ENCODE measurements at regions not wholly inside any gene's neighbourhood (a gene's known extent, or its start where the extent isn't known, plus 50 kb on each side); places are given as distances from the start of the nearest gene placed in this dataset.
"Not testable (repeated sequence)": the region's sequence is repeated elsewhere in the genome, so short reads cannot be mapped to it uniquely, and the experiment has no call there.

- DNase-seq = no peak
These were observed 68.6 kb upstream of the MRTFB start for GRCh38 chr16:14002416-14002990.

DNA sequence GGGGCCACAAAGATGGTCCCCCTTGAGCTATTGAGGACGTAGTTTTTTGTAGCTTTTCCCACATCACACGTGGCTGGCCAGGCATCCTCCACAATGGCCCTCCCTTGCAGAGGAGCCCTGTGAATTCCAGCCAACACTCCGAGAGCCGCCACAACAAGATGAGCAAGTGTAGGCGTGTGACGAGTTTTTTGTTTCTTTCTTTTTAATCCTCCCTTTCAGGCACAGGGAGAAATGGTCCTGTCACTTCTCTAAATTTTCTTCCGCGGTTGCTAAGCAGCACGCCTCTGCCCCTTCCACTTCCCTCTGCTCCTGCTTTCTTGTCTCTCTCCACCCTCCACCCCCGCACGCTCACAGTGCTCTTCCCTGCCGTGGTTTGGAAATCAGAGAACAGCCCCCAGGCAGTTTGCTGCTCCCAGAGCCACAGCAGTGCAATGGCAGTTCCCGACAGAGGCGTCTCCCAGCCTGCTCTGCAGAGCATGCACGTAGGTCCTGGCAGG is 68.0 kb upstream of the MRTFB start:
- peak in 1 of 2 donors; percentile 4 for DNase-seq

- DNase-seq = no peak
These were observed 66.9 kb upstream of the MRTFB start for GRCh38 chr16:14004031-14004728.

DNA sequence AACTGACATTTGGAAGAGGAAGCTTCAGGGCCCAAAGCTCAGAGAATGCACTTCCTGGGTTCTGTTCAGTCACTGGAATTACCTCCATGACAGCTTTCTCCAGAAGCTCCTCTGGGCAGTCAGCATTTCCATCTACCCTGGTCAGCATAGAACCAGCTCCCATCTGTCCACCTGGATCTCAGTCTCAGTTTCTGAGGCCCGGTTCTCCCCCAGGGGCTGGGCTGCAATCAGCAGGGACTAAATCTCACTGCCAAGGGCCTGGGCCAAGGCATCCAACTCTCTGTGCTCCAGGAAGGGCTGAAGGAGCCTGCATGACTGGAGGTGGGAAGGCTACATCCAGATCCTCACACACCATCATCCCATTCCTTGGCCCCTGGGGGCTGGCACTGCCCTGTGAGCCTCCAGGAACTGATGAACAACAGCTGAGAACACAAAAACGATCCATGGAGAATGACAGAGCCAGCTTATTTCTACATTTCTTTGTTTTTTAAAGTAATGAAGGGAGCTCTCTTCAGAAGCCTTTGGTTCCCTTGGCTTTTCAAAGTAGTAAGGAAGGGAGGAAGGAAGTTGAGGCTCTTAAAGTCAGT is 66.3 kb upstream of the MRTFB start:
- no peak for DNase-seq

GRCh38 chr16:14005335-14005734 is 65.8 kb upstream of the MRTFB start:
- no peak for DNase-seq

GRCh38 chr16:14007450-14007849 is 63.7 kb upstream of the MRTFB start:
- no peak for DNase-seq

- DNase-seq = no peak
These were observed 60.1 kb upstream of the MRTFB start for GRCh38 chr16:14011001-14011400.

GRCh38 chr16:14011846-14012245 is 59.3 kb upstream of the MRTFB start:
- no peak for DNase-seq

DNA sequence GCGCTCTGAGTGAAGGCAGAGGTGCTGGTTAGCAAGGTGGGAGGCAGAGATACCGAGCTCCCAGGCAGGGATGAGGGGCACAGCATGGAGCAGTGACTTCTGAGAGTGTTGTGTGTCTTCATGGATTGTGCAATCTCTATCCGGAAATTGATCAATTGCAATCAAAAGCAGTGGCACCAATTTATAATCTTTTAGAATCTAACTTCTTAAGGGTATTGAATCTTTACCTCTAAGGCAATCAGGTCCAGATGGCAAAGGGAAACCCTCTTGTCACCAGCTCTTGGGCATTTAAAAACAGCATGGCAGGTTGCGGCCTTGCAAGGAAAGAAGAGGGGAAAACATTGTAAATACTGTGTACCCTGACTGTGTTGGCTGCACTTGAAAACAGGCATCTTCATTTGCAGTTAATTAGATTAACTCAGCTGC is 58.0 kb upstream of the MRTFB start:
- no peak for DNase-seq

DNA sequence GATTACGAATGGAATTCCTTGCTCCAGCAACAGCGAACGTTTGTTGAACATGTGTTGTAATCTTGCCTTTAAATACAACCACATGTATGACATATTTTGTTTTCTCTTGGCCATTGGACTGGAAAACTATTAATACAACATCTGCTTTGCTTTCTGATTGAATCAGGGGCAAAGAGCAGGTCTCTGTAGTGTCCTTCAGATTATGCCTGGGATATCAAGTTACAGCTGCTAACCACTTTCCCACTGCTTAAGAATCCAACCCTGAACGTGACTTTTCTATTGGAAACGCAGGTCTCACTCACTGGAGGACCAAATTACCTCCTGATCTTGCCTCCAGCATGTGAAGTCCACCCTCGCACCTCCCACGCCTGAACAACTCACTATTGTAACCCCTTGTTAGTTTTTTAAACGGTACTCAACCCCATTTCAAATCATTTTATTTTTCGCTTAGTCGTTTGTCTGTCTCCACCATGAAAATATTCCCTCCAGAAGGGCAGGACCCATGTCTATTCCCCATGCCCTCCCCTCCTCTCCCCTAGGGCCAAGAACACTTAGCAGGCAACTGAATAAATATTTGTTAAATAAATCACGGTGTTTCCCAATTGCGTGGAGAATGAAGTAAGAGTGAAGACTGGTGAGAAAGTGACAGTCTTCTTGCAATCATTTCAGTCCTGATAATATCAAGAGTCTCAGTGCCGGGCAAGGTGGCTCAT is 57.4 kb upstream of the MRTFB start:
- no peak for DNase-seq

- DNase-seq = no peak
These were observed 56.9 kb upstream of the MRTFB start for GRCh38 chr16:14014284-14014625.

GRCh38 chr16:14015033-14015432 is 56.1 kb upstream of the MRTFB start:
- DNase-seq = no peak

DNA sequence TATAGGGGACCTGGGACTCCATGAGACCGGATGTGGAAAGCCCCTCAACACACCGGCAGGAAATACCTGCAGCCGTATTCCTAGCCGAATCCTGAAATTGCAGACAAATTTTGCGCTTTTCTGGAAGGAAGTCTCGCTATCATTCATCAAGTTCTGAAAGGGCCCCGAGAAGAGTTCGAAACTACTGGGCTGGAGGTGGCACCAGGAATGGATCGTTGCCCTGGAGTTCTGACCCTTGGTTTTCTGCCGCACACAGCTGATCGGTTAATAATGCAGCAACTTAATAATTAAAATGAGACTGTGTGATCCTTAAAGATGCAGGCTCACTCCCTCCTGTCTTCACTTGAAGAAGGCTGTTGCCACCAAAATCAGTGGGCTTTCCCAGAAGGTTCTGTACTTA is 55.7 kb upstream of the MRTFB start:
- DNase-seq = no peak

GRCh38 chr16:14015948-14016347 is 55.2 kb upstream of the MRTFB start:
- no peak for DNase-seq

DNA sequence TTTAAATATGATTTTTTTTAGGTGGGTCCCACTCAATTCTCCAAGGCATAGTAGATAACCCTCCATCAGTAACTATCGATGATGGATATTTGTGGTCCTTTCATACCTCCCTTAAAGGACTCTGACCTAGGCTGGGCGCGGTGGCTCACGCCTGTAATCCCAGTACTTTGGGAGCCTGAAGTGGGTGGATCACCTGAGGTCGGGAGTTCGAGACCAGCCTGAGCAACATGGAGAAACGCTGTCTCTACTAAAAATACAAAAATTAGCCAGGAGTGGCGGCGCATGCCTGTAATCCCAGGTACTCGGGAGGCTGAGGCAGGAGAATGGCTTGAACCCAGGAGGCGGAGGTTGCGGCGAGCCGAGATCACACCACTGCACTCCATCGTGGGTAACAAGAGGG is 54.8 kb upstream of the MRTFB start:
- not testable (repeated sequence) for DNase-seq

DNA sequence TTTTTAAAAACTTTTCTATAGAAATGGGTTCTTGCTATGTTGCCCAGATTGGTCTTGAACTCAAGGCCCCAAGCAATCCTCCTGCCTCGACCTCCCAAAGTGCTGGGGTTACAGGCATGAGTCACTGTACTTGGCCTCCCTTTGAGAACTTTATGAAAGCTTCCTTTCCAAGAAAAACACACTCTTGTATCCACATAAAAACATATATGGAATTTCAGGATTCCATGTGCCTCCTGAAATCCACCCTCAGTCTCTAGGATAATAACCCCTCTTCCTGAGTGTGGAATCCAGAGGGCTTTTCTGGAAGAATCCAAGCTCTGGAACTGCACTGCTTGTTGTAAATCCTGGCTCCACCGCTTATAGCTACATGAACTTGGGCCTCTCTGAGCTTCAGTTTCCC is 53.2 kb upstream of the MRTFB start:
- DNase-seq = no peak

DNA sequence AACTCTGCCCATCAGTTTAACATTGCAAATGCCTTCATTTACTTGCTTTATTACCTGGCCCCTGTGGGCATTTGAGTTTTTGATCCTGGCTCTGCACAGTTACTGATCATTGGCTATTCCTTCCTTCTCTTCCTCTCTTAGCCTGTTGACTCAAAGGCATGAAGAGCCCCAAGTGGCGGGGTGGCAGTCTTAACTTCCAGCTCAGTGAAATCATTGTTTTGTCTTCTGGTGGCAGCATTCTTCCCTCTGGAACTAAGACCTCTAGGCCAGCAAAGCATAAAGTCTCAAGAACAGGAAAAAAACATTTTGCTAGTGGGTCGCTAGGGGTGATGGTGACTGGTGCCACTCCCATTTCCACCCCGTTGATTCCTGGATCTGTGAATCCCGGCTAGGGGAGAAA is 52.3 kb upstream of the MRTFB start:
- no peak for DNase-seq

DNA sequence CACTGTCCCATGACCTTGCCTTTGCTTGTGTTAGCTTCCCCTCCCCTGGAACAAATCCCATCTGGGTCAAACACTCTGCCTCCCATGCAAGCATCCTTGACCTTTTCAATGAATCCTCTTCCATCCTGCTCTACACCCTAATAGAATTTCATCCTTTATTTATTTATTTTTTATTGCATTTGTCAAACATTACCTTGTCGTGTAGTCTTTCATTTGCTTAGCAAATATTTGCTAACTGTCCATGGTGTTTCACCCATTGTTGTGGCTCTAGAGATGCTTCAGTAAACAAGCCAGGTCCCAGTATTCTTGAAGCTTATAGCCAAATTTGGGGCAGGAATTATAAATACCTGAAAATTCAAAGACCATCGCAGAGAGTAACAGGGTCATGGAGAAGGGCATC is 51.0 kb upstream of the MRTFB start:
- no peak for DNase-seq

Data from bone marrow (tissue), 2 donors.